ENCODE measurements at regions not wholly inside any gene's neighbourhood (a gene's known extent, or its start where the extent isn't known, plus 50 kb on each side); places are given as distances from the start of the nearest gene placed in this dataset.

GRCh38 chr10:9172276-9172675 is 1117.8 kb downstream of the GATA3 start:
- TF ChIP-seq POLR2A (IDR thresholded peaks at IDR 0.05): no peak
- no peak for TF ChIP-seq CTCF (IDR thresholded peaks at IDR 0.05)

Measured in thyroid gland (tissue), 4 donors.